Muscle layer of duodenum (tissue), 2 donors: ENCODE measurements at regions not wholly inside any gene's neighbourhood (a gene's known extent, or its start where the extent isn't known, plus 50 kb on each side); places are given as distances from the start of the nearest gene placed in this dataset.
"Not testable (repeated sequence)": the region's sequence is repeated elsewhere in the genome, so short reads cannot be mapped to it uniquely, and the experiment has no call there.

Source experiments
- H3K27ac ChIP-seq: one replicate; pipeline ENCODE4 v1.7.0; 2013; ENCODE audit warnings: mild to moderate bottlenecking, low read length
- H3K27me3 ChIP-seq: one replicate; pipeline ENCODE4 v1.7.0; 2013; ENCODE audit warnings: low read depth, mild to moderate bottlenecking, control low read depth, low read length
- H3K36me3 ChIP-seq, 2 donors: one replicate each; pipeline ENCODE4 v1.7.0; 2013; ENCODE audit warnings: low read length in 2 of 2, control low read depth in 1 of 2, mild to moderate bottlenecking in 1 of 2; ENCODE audit not compliant: insufficient read depth in 2 of 2, control insufficient read depth in 1 of 2
- H3K4me1 ChIP-seq, 2 donors: one replicate each; pipeline ENCODE4 v1.7.0; 2013; ENCODE audit warnings: low read length in 2 of 2, mild to moderate bottlenecking in 2 of 2, control low read depth in 1 of 2, moderate library complexity in 1 of 2; ENCODE audit not compliant: insufficient read depth in 2 of 2, control insufficient read depth in 1 of 2
- H3K4me3 ChIP-seq, 2 donors: one replicate each; pipeline ENCODE4 v1.7.0; 2013; ENCODE audit warnings: low read length in 2 of 2, low read depth in 1 of 2, mild to moderate bottlenecking in 1 of 2
- H3K9me3 ChIP-seq, 2 donors: one replicate each; pipeline ENCODE4 v1.7.0; 2013; ENCODE audit warnings: low read length in 2 of 2, control low read depth in 1 of 2, mild to moderate bottlenecking in 1 of 2; ENCODE audit not compliant: control insufficient read depth in 1 of 2
- donor health status: healthy.

DNA sequence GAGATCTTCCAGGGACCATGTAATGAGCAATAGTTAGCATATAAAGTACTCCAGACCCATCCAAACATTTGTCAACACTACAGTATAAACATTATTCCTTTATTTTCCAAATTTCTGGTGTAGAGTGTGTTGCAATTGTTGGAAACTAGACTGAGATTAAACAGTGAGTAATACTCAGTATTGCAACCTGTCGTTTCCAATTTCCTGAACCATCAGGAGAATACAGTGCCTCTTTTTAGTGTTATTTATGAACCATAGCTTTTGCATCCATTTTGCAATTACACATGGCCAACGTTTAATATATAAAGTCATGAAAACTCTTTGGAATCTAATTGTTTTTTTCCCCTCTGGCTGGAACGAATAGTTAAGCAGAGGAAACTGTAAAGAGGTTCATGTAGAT, 58.3 kb upstream of the DHRSX start:
- no peaks in the 10 kb centered on the region for H3K27me3 ChIP-seq
- no peak overlapping the region for H3K4me3 ChIP-seq
- H3K27ac ChIP-seq = no peak overlapping the region
- no peaks in the 10 kb centered on the region for H3K9me3 ChIP-seq
- no peaks in the 10 kb centered on the region for H3K4me1 ChIP-seq
- H3K36me3 ChIP-seq = no peaks in the 10 kb centered on the region

GRCh38 chrX:2554891-2555290, 54.1 kb upstream of the DHRSX start:
- Histone ChIP-seq H3K36me3 (no peaks in the 10 kb centered on the region), H3K27ac (no peak overlapping the region), H3K4me1 (no peaks in the 10 kb centered on the region), H3K27me3 (no peaks in the 10 kb centered on the region), H3K4me3 (no peak overlapping the region), H3K9me3 (no peaks in the 10 kb centered on the region)

- not testable (repeated sequence) for H3K9me3 ChIP-seq, H3K4me3 ChIP-seq, H3K4me1 ChIP-seq, H3K36me3 ChIP-seq, H3K27me3 ChIP-seq, H3K27ac ChIP-seq
Observed at GRCh38 chrX:2554066-2554465, 53.3 kb upstream of the DHRSX start.

DNA sequence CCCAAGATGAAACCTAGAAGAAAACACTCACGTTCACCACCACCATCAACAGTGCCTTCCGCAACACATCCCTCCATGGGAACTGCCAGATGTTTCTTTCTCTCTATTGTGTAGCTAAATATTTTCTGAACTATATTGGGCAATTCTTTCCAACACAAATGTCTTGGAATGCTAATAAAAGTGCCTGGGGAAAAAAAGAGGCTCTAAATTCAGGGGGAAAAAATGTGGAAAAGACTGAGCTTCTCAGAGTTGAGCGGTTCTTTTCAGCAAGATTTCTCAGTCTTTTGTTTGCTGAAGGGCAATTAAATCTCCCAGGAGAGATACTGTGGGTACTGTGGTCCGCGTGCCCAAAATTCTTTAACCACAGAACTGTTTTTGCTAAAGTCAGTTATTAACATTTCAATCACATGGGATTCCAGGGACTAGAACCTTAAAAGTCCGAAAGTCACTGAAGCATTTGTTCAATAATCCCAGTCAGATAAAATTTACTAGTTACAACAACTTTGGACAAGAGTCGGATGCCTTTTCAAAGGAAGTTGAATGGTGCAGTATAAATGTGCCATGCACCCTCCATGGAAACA, 51.9 kb upstream of the DHRSX start:
- Histone ChIP-seq H3K4me3 (no peak overlapping the region), H3K27ac (no peak overlapping the region), H3K36me3 (no peaks in the 10 kb centered on the region), H3K9me3 (no peaks in the 10 kb centered on the region), H3K4me1 (no peaks in the 10 kb centered on the region), H3K27me3 (no peaks in the 10 kb centered on the region)

- Histone ChIP-seq H3K4me3 (no peak overlapping the region), H3K27ac (no peak overlapping the region), H3K27me3 (no peaks in the 10 kb centered on the region), H3K4me1 (no peaks in the 10 kb centered on the region), H3K36me3 (no peaks in the 10 kb centered on the region), H3K9me3 (peaks cover 0 to 6% of the 10 kb centered on the region in 2 donors)
Observed at GRCh38 chrX:2550328-2551020, 49.7 kb upstream of the DHRSX start.
